Activated T-helper 9 cell treated with anti-CD3 and anti-CD28 coated beads, Interleukin-2, amount 50 U/mL, for 16 hours (primary cell): ENCODE measurements at regions not wholly inside any gene's neighbourhood (a gene's known extent, or its start where the extent isn't known, plus 50 kb on each side); places are given as distances from the start of the nearest gene placed in this dataset.
"Not testable (repeated sequence)": the region's sequence is repeated elsewhere in the genome, so short reads cannot be mapped to it uniquely, and the experiment has no call there.

Experiments used
- DNase-seq: peaks from one replicate; pipeline ENCODE4 v3.0.0-alpha.2; 2020; ENCODE audit warnings: low read depth

- DNase-seq, result no peak
Observed at GRCh38 chr7:101708223-101708622, 79.1 kb upstream of the MYL10 start.

GRCh38 chr7:101712652-101713051, 83.6 kb upstream of the MYL10 start:
- no peak for DNase-seq

GRCh38 chr7:101714097-101714496, 85.0 kb upstream of the MYL10 start:
- no peak for DNase-seq

- DNase-seq, result no peak
Observed at GRCh38 chr7:101717628-101718357, 88.7 kb upstream of the MYL10 start.

GRCh38 chr7:101718363-101719122, 89.4 kb upstream of the MYL10 start:
- DNase-seq, result no peak

- no peak for DNase-seq
Observed at GRCh38 chr7:101719123-101719470, 90.0 kb upstream of the MYL10 start.

GRCh38 chr7:101720324-101720723, 91.2 kb upstream of the MYL10 start:
- DNase-seq, result no peak

- DNase-seq, result no peak
Observed at GRCh38 chr7:101722247-101722646, 93.2 kb upstream of the MYL10 start.

GRCh38 chr7:101723835-101724234, 93.6 kb upstream of the CUX1 start:
- no peak for DNase-seq

GRCh38 chr7:101724957-101725356, 92.5 kb upstream of the CUX1 start:
- DNase-seq, result no peak

GRCh38 chr7:101725921-101726320, 91.5 kb upstream of the CUX1 start:
- no peak for DNase-seq

GRCh38 chr7:101727184-101727583, 90.2 kb upstream of the CUX1 start:
- DNase-seq, result no peak

GRCh38 chr7:101728128-101728527, 89.3 kb upstream of the CUX1 start:
- no peak for DNase-seq

- not testable (repeated sequence) for DNase-seq
Observed at GRCh38 chr7:101728873-101729240, 88.6 kb upstream of the CUX1 start.

GRCh38 chr7:101729241-101729883, 88.1 kb upstream of the CUX1 start:
- DNase-seq, result no peak

GRCh38 chr7:101731502-101732084, 85.8 kb upstream of the CUX1 start:
- no peak for DNase-seq

GRCh38 chr7:101733713-101734475, 83.5 kb upstream of the CUX1 start:
- DNase-seq, result no peak

GRCh38 chr7:101736084-101736483, 81.3 kb upstream of the CUX1 start:
- DNase-seq, result no peak

- no peak for DNase-seq
Observed at GRCh38 chr7:101739775-101740398, 77.5 kb upstream of the CUX1 start.

- DNase-seq, result no peak
Observed at GRCh38 chr7:101740981-101741725, 76.3 kb upstream of the CUX1 start.
